ENCODE measurements at regions not wholly inside any gene's neighbourhood (a gene's known extent, or its start where the extent isn't known, plus 50 kb on each side); places are given as distances from the start of the nearest gene placed in this dataset.
"Not testable (repeated sequence)": the region's sequence is repeated elsewhere in the genome, so short reads cannot be mapped to it uniquely, and the experiment has no call there.

DNA sequence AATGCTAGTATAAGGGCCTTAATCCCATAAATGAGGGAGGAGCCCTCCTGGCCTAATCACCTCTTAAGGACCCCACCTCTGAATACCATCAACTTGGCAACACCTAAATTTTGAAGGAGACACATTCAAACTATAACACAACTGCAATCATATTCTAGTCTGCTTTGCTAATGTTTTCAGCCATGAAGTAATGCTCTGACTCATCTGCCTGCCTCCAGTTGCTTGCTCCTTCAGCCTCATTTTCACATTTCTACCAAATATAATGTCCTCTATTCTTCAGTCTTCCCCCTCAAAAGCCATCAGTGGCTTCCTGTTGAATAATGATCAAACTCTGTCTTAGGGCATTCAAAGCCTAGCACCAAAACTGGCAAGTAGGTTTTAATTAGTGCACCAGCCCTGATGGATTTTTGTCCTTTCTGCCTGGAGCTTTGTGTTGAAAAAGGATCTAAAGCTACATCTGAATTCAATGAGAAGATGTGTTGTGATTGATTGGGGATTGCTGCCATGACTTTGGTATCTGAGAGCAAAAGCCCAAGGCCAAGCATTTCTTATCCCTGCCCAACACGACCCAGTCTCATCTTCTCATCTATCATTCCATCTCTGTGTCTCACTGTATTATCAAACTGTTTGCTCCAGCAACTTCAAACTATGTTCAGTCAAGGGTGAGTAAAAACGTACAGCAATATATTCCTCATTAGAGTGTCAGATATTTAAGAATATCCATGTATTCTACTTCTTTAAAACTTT lies 140.8 kb upstream of the ELAC2 start:
- DNase-seq (ENCODE audit: low read depth, low spot score) = no peak
- no peak overlapping the region for H3K27ac ChIP-seq

DNA sequence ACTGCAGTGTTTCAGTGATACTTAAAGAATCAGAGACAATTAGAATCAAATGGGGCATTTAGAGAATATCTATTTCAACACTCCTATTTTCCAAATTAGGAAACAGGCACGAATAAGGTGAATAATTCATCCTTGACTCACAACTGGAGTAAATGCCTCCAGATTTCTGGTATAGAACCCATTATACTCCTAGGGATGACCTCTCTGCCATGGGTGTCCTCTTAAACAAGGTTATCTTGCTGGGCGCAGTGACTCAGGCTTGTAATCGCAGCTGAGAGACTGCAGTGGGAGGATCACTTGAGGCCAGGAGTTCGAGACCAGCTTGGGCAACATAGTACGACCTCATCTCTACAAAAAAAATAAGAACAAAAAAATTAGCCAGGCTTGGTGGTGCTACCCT lies 139.8 kb upstream of the ELAC2 start:
- H3K27ac ChIP-seq = no peak overlapping the region
- no peak for DNase-seq (ENCODE audit: low read depth, low spot score)

DNA sequence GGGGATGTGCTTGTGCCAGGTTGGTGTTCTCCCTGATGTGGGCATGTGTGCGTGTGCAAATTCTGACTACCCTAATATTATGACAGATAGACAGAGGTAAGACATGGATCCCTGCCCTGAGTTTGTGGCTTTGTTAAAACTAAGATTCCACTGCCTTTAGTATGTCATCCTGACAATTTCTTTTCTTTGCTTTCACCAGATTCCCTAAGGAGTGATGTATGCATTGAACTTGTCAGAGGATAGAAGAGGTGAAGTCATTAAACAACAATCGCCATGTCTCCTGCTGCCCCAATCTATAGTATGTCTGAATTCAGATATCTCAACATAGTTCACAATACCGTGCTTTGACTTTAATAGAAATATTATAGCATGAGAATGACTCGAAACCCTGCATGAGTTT lies 137.1 kb upstream of the ELAC2 start:
- DNase-seq (ENCODE audit: low read depth, low spot score) = no peak
- H3K27ac ChIP-seq = no peak overlapping the region

DNA sequence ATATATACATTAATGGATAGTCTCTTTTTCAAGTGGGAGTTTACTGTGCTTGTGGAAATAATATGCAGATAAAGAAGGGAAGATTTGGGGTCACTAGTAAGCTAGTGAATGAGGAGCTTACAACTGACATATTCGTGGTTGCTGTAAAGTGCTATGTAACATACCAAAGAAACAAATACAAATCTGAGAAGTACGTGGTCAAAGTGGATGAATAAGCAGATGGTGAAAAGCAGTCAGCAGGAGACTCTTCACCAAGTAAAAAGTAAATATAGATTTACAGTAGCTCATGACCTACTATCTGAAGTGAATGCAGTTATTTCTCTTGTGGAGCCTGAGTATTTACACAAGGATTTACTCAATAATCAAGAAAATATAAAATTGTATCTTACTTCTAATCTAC lies 136.6 kb upstream of the ELAC2 start:
- DNase-seq (ENCODE audit: low read depth, low spot score) = no peak

DNA sequence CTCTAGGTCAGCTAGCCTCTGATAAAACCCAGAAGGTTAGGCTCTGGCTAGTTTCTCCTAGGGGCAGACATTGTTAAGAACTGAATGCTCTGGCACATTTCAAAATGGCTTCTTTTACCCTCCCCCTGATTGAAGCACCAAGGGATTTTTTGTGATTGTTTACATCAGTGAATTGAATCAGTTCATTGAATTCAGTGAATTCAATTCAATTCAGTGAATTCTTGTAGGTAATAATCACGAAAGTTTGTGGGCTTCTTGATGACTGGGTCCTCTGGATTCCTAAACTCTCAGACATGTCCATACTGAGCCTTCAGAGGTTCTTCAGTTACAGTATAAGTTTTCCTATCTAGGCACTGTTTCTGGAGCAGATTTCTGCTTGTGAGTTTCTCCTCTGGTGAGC lies 135.2 kb upstream of the ELAC2 start:
- H3K27ac ChIP-seq = peak overlapping the region; percentile 28
- DNase-seq (ENCODE audit: low read depth, low spot score) = no peak

More for the DNA sequence above, 136.6 kb upstream of the ELAC2 start:
- H3K27ac ChIP-seq = no peak overlapping the region

DNA sequence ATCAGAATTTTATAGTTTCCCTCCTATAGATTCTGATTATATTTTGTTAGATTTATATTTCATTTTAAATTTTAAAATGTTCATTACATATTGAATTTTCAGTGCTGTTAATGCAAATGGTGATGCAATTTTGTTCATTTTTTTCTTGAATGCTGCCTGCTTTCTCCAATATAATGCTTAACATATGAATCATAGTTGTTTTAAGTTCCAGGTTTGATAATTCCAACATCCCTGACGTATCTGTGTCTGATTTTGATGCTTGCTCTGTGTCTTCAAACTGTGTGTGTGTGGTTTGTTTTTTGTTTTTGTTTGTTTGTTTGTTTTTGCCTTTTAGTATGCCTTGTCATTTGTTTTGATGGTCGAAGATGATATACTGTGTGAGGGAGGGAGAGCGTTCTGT lies 134.7 kb upstream of the ELAC2 start:
- peak overlapping the region; percentile 28 for H3K27ac ChIP-seq
- no peak for DNase-seq (ENCODE audit: low read depth, low spot score)

DNA sequence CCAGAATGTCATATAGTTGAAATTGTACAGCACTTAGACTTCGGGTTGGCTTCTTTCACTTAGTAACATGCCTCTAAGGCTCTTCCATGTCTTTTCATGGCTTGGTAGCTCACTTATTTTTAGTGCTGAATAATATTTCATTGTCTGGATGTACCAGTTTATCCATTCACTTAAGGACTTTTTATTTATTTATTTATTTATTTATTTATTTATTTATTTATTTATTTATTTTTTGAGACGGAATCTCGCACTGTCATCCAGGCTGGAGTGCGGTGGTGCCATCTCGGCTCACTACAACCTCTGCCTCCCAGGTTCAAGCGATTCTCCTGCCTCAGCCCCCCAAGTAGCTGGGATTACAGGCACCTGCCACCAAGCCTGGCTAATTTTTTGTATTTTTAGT lies 132.9 kb upstream of the ELAC2 start:
- DNase-seq (ENCODE audit: low read depth, low spot score); H3K27ac ChIP-seq: not testable (repeated sequence)

DNA sequence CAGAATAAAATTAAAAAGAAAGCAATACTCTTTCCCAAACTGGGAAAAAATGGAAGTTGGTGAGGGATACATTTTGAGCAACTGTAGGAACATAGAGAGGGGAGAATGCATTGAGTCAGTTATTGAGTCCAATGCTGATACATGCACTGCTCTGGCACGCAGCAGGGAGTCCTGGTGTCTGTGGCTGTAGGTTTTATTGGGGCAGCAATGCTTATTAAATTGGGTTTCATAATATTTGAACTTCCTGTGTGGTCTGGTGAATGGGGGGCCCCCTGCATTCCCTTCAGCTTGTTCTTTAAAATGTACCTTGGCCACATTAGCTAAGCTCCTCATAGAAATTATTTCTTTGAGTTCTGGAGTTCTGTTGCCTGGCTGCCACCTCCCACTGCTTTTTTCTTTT lies 125.2 kb upstream of the ELAC2 start:
- DNase-seq (ENCODE audit: low read depth, low spot score) = no peak
- no peak overlapping the region for H3K27ac ChIP-seq

DNA sequence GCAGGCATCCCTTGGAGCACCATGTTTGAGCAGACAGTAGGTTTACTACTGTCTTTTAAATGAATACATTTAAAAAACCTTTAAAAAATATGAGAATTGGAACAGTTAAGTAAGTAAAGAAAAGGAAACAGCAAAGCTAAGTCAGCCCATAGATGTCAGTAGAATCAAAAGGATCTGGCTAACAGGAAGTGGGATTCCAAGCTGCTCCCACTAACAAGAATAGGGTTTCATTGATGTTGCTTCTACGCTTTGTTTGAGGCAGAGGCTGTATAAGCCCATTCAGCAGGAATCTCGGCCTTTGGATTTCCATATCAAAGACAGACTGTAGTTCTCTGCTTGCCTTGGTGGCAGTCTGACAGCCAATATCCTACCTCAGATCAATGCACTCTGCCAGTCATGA lies 122.9 kb upstream of the ELAC2 start:
- DNase-seq (ENCODE audit: low read depth, low spot score) = no peak

DNA sequence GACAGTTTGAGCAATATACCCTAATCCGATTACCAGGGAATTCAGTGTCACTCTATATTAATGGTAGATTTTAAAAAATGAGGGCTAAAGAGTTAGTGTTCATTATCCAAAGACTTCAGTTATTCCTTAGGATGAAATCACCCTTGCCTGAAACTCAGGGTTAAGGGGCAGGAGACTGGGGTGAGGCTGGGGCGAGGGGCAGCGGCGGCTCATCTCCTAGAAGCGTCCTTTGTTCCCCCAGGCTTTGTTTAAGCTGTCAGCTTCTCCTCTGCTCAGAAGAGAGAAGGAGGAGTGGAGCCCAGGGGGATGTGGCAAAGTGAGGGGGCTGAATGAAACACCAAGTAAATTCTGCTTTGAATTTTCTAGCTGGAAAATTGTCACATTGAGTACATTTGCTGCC lies 117.7 kb upstream of the ELAC2 start:
- H3K27ac ChIP-seq = no peak overlapping the region
- DNase-seq (ENCODE audit: low read depth, low spot score) = no peak

More for the DNA sequence above, 122.9 kb upstream of the ELAC2 start:
- no peak overlapping the region for H3K27ac ChIP-seq

DNA sequence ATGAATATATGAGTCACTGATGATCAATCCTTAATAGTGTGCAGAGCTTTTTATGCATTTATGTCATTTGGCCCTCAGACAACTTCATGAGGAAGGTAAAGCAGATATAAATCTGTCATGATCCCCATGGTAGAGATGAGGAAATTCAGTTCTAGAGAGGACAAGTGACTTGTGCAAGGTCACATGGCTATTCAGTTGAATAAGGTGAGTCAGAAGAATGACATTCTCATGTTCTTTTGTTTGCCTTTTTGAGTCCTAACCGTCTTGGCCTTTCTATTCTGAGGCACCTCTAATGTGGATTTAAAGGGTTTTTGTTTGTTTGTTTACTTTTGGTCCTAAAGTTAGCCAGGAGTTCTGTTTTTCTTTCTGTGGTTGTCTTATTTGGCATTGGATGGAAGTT lies 116.2 kb upstream of the ELAC2 start:
- peak; percentile 3 for DNase-seq (ENCODE audit: low read depth, low spot score)
- H3K27ac ChIP-seq = no peak overlapping the region

DNA sequence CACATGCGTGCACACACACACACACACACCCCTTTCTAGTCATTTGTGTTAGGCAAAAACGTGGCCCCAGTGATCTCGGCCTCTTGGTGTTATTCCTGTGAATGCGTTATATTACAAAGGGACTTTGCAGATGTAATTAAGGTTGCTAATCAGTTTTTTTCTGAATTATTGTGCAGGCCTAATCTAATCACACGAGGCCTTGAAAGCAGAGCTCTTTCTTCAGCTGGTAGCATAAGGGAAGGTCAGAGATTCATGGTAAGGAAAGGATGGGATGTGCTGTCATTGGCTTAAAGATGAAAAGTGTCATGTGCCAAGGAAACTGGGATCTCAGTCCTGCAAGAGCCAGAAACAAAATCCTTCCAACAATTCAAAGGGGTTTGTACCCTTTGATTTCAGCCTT lies 113.4 kb upstream of the ELAC2 start:
- no peak for DNase-seq (ENCODE audit: low read depth, low spot score)
- H3K27ac ChIP-seq = no peak overlapping the region

DNA sequence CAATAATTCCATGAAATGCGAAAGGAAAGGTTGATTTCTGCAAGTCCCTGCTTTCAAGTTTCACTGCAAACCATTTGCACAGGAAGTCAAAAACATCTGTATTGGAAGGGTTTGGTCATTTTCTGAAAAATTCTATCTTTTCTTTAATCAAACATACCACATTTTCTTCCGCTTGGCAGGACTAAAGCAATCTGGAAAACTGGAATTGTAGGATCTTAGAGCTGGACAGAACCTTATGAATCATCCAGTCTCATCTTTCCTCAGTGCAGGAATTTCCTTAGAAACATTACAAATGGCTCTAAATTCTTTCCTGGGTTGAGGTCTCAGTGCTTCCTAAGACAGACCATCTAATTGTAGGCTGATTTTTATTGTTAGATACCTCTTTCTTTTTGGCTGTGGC lies 111.5 kb upstream of the ELAC2 start:
- no peak for DNase-seq (ENCODE audit: low read depth, low spot score)
- H3K27ac ChIP-seq = no peak overlapping the region

DNA sequence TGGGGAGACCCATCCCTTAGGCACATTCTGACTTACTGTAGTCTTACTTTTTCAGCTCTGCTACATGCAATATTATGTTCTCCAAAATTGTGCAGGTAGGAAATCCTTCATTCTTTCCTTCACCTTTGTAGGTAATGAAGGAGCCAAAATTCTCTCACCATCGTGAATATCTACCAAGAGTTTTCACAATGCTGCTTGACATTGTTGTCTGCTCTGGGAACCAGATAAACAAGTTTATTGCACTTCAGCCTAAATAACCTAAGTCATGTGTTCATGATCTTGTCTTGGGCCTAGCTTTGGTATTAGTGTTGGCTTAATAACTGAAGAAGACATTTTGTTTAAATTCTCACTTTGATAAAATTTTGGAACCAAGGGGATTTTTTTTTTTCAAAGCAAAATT lies 110.8 kb upstream of the ELAC2 start:
- no peak overlapping the region for H3K27ac ChIP-seq
- no peak for DNase-seq (ENCODE audit: low read depth, low spot score)

DNA sequence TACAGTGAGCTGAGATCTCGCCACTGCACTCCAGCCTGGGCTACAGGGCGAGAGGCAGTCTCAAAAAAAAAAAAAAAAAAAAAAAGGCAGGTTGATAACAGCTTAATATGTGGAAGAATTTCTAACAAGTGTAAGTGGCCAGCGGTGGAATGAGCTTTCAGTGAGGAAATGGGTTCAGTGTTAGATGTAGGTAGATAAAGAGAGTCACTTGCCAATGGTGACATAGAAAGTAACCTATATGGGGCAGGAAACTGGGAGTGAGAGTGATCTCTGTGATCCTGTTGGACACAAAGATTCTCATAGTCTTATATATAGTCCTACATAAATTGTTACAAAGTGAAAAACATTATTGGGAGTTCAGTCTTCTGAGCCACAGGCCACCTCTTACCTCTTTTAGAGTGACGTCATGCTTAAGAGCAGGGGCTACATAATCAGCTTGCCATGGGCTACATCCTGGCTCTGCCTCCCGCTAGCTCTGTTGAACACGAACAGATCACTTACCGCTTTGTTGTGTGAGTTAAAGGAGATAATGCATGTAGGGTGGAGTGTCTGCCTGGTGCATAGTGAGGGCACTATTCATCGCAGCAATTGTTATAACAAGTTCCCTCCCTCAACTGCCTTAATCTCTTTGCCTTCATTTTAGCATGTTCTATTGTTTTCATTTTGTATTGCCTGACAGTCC lies 110.2 kb upstream of the ELAC2 start:
- DNase-seq (ENCODE audit: low read depth, low spot score) = no peak

DNA sequence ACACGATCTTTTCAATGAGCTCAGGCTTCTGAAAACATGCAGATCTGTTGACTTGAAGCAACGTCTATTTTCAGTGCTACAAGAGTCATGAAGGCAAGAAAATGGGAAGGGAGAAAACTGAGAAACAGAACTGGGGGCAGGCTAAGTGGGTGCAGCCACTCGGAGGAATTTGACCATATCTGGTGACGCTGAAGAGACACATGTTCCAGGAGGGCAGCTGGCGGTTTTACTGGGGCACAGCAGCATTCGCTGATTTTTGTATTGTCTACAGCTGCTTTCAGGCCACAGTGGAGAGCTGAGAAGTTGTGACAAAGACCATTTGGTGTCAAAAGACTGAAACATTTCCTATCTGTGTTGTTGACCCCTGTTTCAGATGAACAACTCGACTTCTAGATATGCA lies 103.0 kb upstream of the ELAC2 start:
- DNase-seq (ENCODE audit: low read depth, low spot score) = no peak
- no peak overlapping the region for H3K27ac ChIP-seq

More for the DNA sequence above, 110.2 kb upstream of the ELAC2 start:
- H3K27ac ChIP-seq = no peak overlapping the region

DNA sequence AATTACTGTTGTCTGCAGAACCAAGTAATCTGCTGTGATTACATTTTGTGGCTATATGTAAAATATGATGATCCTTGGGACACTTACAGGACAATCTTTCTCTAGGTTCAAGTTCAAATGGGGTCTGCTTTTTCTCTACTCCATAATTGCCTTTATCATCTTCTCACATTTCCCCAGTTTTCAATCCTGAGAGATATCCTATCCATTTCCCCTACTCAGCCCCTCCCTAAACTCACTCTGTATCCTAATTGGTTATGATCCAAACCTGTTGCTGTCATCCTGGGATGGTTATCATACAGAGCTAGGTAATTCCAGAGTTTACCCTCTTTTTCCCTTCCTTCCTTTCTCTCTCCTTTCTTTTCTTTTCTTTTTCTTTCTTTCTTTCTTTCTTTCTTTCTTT lies 100.5 kb upstream of the ELAC2 start:
- DNase-seq (ENCODE audit: low read depth, low spot score) = no peak
- no peak overlapping the region for H3K27ac ChIP-seq

DNA sequence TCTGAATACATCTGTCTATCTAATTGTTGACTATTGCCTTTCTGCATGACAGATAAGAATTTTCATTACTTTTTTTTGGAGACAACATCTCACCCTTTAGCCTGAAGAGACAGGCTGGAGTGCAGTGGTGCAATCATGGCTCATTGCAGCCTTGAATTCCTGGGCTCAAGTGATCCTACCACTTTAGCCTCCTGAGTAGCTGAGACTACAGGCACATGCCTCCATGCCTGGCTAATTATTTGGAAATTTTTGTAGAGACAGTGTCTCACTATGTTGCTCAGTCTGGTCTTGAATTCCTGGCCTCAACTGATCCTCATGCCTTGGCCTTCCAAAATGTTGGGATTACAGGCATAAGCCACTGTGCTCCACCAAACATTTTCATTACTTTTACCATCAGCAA lies 99.8 kb upstream of the ELAC2 start:
- no peak for DNase-seq (ENCODE audit: low read depth, low spot score)
- H3K27ac ChIP-seq = no peak overlapping the region

DNA sequence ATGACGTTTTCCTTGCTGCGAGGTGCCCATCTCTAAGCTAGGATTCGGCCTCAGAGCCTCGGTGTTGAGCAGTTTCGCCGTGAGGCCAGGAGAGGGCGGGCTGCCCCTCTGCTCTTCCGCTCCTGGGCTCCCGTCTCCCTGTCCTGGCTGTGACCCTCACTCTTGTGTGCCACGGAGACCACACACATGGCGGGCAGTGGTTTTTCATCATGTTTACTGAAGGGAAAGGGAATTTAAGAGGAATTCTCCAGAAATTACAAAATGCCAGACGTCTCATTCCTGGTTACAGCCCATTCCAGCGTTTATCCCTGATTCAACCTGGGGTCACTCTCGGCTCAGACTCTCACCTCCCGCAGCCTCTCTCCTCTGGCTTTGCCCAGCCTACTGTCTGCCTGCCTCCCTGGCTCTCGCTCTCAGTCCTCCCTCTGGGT lies 96.8 kb upstream of the ELAC2 start:
- no peak for DNase-seq (ENCODE audit: low read depth, low spot score)
- no peak overlapping the region for H3K27ac ChIP-seq

DNA sequence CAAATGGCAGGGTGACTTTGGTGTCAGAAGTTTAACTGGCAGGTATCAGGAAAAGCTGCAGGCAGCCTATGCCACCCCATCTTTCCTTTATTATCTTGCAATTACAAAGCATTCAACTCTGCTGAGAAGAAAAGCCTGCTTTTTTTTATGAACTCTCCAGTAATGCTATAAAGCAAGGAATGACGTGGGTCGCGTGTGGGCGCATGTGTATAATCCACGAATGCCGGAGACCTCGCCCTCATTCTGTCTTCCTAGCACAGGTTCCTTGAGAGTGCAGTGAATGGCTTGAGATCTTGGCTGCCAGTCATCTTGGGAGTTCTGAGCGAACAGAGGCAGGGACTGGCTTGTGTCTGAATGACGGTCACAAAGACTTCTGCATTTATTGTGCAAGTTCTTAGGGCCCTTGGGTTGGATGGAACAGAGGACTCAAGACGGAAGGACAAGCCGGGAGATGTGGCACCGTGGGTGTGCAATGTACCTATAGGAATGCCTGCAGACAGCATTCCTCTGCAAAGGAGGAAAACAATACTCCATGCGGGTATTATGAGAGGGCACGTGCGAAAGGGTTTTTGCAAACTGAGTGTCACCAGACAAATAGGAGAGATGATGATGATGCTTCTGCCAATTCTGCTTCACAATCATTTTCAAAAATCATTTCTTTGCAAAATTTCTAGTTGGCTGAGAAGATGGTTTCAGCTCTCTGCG lies 96.1 kb upstream of the ELAC2 start:
- DNase-seq (ENCODE audit: low read depth, low spot score) = no peak
- no peak overlapping the region for H3K27ac ChIP-seq

DNA sequence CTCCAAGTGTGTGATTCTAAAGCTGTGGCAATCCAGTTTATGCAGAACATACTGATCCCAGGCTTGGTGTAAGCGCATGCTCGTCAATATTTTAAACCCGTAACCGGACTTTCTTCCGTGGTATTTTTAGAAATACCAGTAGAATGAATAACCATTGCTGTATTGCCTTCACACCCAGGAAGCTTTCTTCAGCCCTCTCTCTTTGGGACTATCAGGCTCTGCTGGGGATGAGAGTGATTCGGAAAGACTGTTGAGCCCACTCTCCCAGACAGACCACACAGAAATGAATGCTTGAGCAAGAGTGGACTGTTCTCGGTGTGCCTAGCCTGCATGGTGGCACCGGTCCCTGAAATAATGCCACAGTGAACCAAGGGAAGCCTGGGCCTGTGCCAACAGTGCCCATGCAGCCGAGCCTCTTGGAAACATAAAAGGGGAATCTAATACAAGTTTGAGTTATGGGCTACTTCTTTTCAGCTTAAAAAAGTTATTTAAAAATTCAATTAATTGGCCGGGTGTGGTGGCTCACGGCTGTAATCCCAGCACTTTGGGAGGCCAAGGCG lies 89.9 kb upstream of the ELAC2 start:
- H3K27ac ChIP-seq = no peak overlapping the region

More for the DNA sequence above, 89.9 kb upstream of the ELAC2 start:
- DNase-seq (ENCODE audit: low read depth, low spot score) = no peak

Measured in epithelial cell of prostate (primary cell).